ENCODE measurements at regions not wholly inside any gene's neighbourhood (a gene's known extent, or its start where the extent isn't known, plus 50 kb on each side); places are given as distances from the start of the nearest gene placed in this dataset.

GRCh38 chr1:9440763-9441194 is 98.5 kb upstream of the SLC25A33 start:
- TF ChIP-seq EP300 (IDR thresholded peaks at IDR 0.05) (no peak), CTCF (IDR thresholded peaks at IDR 0.05) (no peak)

All from tibial nerve (tissue), 4 donors.